HFFc6 (cell line): ENCODE measurements at regions not wholly inside any gene's neighbourhood (a gene's known extent, or its start where the extent isn't known, plus 50 kb on each side); places are given as distances from the start of the nearest gene placed in this dataset.

Experiments
- DNase-seq: peaks from one replicate; pipeline ENCODE4 v3.0.0-alpha.2; 2018
- H3K27ac Mint-ChIP-seq: 2 replicates; pipeline ENCODE4 v1.8.0; 2020; ENCODE audit warnings: mild to moderate bottlenecking, mixed read lengths
- H3K27me3 Mint-ChIP-seq: 2 replicates; pipeline ENCODE4 v1.8.0; 2021; ENCODE audit warnings: mild to moderate bottlenecking, moderate library complexity, mixed read lengths; ENCODE audit not compliant: insufficient read depth
- H3K36me3 Mint-ChIP-seq: 2 replicates; pipeline ENCODE4 v1.8.0; 2021; ENCODE audit warnings: low read depth, mixed read lengths
- H3K4me1 Mint-ChIP-seq: 2 replicates; pipeline ENCODE4 v1.8.0; 2020; ENCODE audit warnings: low read depth, mixed read lengths
- H3K4me3 Mint-ChIP-seq: 2 replicates; pipeline ENCODE4 v1.8.0; 2020; ENCODE audit warnings: mild to moderate bottlenecking, moderate library complexity, mixed read lengths
- H3K9me3 Mint-ChIP-seq: 2 replicates; pipeline ENCODE4 v1.8.0; 2020; ENCODE audit warnings: mild to moderate bottlenecking, mixed read lengths
- CTCF ChIP-seq: fragments of 200-600 bp; sonication (generic); IDR thresholded peaks from 2 replicates; pipeline ENCODE4 v1.5.0; 2021; ENCODE audit warnings: antibody characterized with exemption, mild to moderate bottlenecking

GRCh38 chr21:24217151-24217550 lies 1390.1 kb downstream of the MRPL39 start:
- Mint-ChIP-seq H3K27ac (no peak overlapping the region), H3K27me3 (no peaks in the 10 kb centered on the region), H3K4me1 (no peaks in the 10 kb centered on the region), H3K4me3 (no peak overlapping the region), H3K36me3 (no peaks in the 10 kb centered on the region), H3K9me3 (peaks cover 28% of the 10 kb centered on the region)
- no peak for DNase-seq
- TF ChIP-seq CTCF, result no peak

- DNase-seq, result no peak
- Mint-ChIP-seq H3K27me3 (no peaks in the 10 kb centered on the region), H3K9me3 (peaks cover 66% of the 10 kb centered on the region), H3K4me3 (no peak overlapping the region), H3K36me3 (no peaks in the 10 kb centered on the region), H3K27ac (no peak overlapping the region), H3K4me1 (no peaks in the 10 kb centered on the region)
- no peak for TF ChIP-seq CTCF
Observed at GRCh38 chr21:24210130-24210529, 1397.2 kb downstream of the MRPL39 start.

GRCh38 chr21:24208562-24209260 lies 1398.6 kb downstream of the MRPL39 start:
- peaks cover 64% of the 10 kb centered on the region for H3K9me3 Mint-ChIP-seq
- no peak for TF ChIP-seq CTCF
- H3K4me3 Mint-ChIP-seq, result no peak overlapping the region
- no peak for DNase-seq
- no peak overlapping the region for H3K27ac Mint-ChIP-seq
- H3K36me3 Mint-ChIP-seq, result no peaks in the 10 kb centered on the region
- H3K27me3 Mint-ChIP-seq, result no peaks in the 10 kb centered on the region
- no peaks in the 10 kb centered on the region for H3K4me1 Mint-ChIP-seq

GRCh38 chr21:24205319-24205718 lies 1402.0 kb downstream of the MRPL39 start:
- H3K27me3 Mint-ChIP-seq, result no peaks in the 10 kb centered on the region
- no peak for TF ChIP-seq CTCF
- H3K9me3 Mint-ChIP-seq, result peaks cover 51% of the 10 kb centered on the region
- DNase-seq, result no peak
- H3K4me3 Mint-ChIP-seq, result no peak overlapping the region
- H3K36me3 Mint-ChIP-seq, result no peaks in the 10 kb centered on the region
- no peak overlapping the region for H3K27ac Mint-ChIP-seq
- H3K4me1 Mint-ChIP-seq, result no peaks in the 10 kb centered on the region

- no peak for TF ChIP-seq CTCF
- no peaks in the 10 kb centered on the region for H3K4me1 Mint-ChIP-seq
- no peak overlapping the region for H3K4me3 Mint-ChIP-seq
- DNase-seq, result no peak
- H3K27ac Mint-ChIP-seq, result no peak overlapping the region
- H3K27me3 Mint-ChIP-seq, result no peaks in the 10 kb centered on the region
- no peaks in the 10 kb centered on the region for H3K36me3 Mint-ChIP-seq
- peaks cover 47% of the 10 kb centered on the region for H3K9me3 Mint-ChIP-seq
Observed at GRCh38 chr21:24204641-24205040, 1402.6 kb downstream of the MRPL39 start.
